SK-N-SH (cell line): ENCODE measurements at regions not wholly inside any gene's neighbourhood (a gene's known extent, or its start where the extent isn't known, plus 50 kb on each side); places are given as distances from the start of the nearest gene placed in this dataset.

Source experiments
- CTCF ChIA-PET: fragments of 300-600, 350-600 bp; formaldehyde crosslinking; extraction: SDS; loops from one replicate; lab custom pipeline; 2021; lab: Yijun Ruan, JAX
- POLR2A ChIA-PET: fragments of 350-600 bp; sonication (Branson Sonifier 250); formaldehyde crosslinking; extraction: SDS; loops from one replicate; lab custom pipeline; 2020; ENCODE audit warnings: antibody characterized with exemption, inconsistent platforms; lab: Yijun Ruan, JAX
- DNase-seq: peaks from one replicate; pipeline ENCODE4 v3.0.0; 2012
- H2AFZ ChIP-seq: fragments of 200-600 bp; sonication (generic); 2 replicates; pipeline ENCODE4 v1.8.1; 2016; ENCODE audit warnings: antibody characterized with exemption, mild to moderate bottlenecking, low read depth
- H3F3A ChIP-seq: fragments of 200-600 bp; sonication (generic); replicated peaks from 2 replicates; pipeline ENCODE3; 2016; ENCODE audit warnings: antibody characterized with exemption, mild to moderate bottlenecking; ENCODE audit not compliant: insufficient read depth
- H3K27ac ChIP-seq, 2 experiments: fragments of 200-500 bp in 1 of 2; fragments of 200-600 bp in 1 of 2; sonication (Bioruptor generic) in 1 of 2; sonication (generic), shearing (Covaris generic) in 1 of 2; 2 replicates each; pipeline versions ENCODE4 v1.5.1 to v1.6.1; 2014 to 2016; ENCODE audit warnings: low read depth in 2 of 2, inconsistent platforms in 1 of 2, low read length in 1 of 2, mild to moderate bottlenecking in 1 of 2, mixed read lengths in 1 of 2
- H3K27me3 ChIP-seq: fragments of 200-600 bp; sonication (generic), shearing (Covaris generic); 2 replicates; pipeline ENCODE4 v1.6.1; 2016; ENCODE audit warnings: mixed run types; ENCODE audit not compliant: insufficient read depth
- H3K36me3 ChIP-seq, 2 experiments: fragments of 200-500 bp in 1 of 2; fragments of 200-600 bp in 1 of 2; sonication (Bioruptor generic) in 1 of 2; sonication (generic) in 1 of 2; replicated peaks in 1 of 2; 2 replicates each; pipeline versions ENCODE3 to v1.5.1; 2014 to 2016; ENCODE audit warnings: low read length in 1 of 2, mild to moderate bottlenecking in 1 of 2; ENCODE audit not compliant: insufficient read depth in 2 of 2, control insufficient read depth in 1 of 2
- H3K4me1 ChIP-seq, 2 experiments: fragments of 200-500 bp in 1 of 2; fragments of 200-600 bp in 1 of 2; sonication (Bioruptor generic) in 1 of 2; sonication (generic), shearing (Covaris generic) in 1 of 2; 2 replicates each; pipeline versions ENCODE4 v1.5.1 to v1.6.1; 2014 to 2016; ENCODE audit warnings: low read depth in 1 of 2, low read length in 1 of 2, mixed run types in 1 of 2; ENCODE audit not compliant: insufficient read depth in 2 of 2, control insufficient read depth in 1 of 2
- H3K4me2 ChIP-seq: fragments of 200-600 bp; sonication (generic), shearing (Covaris generic); 2 replicates; pipeline ENCODE4 v1.6.1; 2017; ENCODE audit warnings: mixed run types
- H3K4me3 ChIP-seq, 2 experiments: fragments of 200-500 bp in 1 of 2; fragments of 200-600 bp in 1 of 2; sonication (Bioruptor generic) in 1 of 2; sonication (generic), shearing (Covaris generic) in 1 of 2; 2 replicates each; pipeline versions ENCODE4 v1.5.1 to v1.8.1; 2014 to 2016; ENCODE audit warnings: low read depth in 2 of 2, inconsistent platforms in 1 of 2, low read length in 1 of 2, mild to moderate bottlenecking in 1 of 2, mixed read lengths in 1 of 2, moderate library complexity in 1 of 2
- H3K79me2 ChIP-seq: fragments of 200-600 bp; sonication (generic); 2 replicates; pipeline ENCODE4 v1.8.1; 2017; ENCODE audit warnings: mild to moderate bottlenecking; ENCODE audit not compliant: insufficient read depth
- H3K9ac ChIP-seq: fragments of 200-600 bp; sonication (generic); 2 replicates; pipeline ENCODE4 v1.6.1; 2017; ENCODE audit warnings: mixed run types
- H3K9me2 ChIP-seq: fragments of 200-600 bp; sonication (generic); 2 replicates; pipeline ENCODE4 v1.6.1; 2017; ENCODE audit warnings: mixed run types
- H3K9me3 ChIP-seq: fragments of 200-600 bp; sonication (generic); 2 replicates; pipeline ENCODE4 v1.6.1; 2017; ENCODE audit warnings: mixed run types, mild to moderate bottlenecking, moderate library complexity
- H4K20me1 ChIP-seq: fragments of 200-600 bp; sonication (generic); 2 replicates; pipeline ENCODE4 v1.6.1; 2017; ENCODE audit warnings: mild to moderate bottlenecking, mixed run types; ENCODE audit not compliant: insufficient read depth
- EP300 ChIP-seq, 2 experiments: IDR thresholded peaks; 2 replicates each; pipeline versions ENCODE4 v1.4.0 to v1.6.1; 2012; ENCODE audit warnings: borderline replicate concordance in 1 of 2, low read depth in 1 of 2, low read length in 1 of 2
- EZH2phosphoT487 ChIP-seq: fragments of 200-600 bp; sonication (generic); IDR thresholded peaks from 2 replicates; pipeline ENCODE4 v1.6.1; 2017; ENCODE audit warnings: low read depth, mixed run types, mild to moderate bottlenecking, antibody characterized with exemption, moderate library complexity, borderline replicate concordance
- FOSL2 ChIP-seq: IDR thresholded peaks from 2 replicates; pipeline ENCODE4 v1.4.0; 2012; ENCODE audit warnings: low read depth, mild to moderate bottlenecking, moderate library complexity, borderline replicate concordance
- GATA2 ChIP-seq: sonication (generic); formaldehyde crosslinking; IDR thresholded peaks from 2 replicates; pipeline ENCODE4 v1.5.0; 2020; ENCODE audit warnings: mild to moderate bottlenecking, missing genetic modification reagents
- JUND ChIP-seq: IDR thresholded peaks from 2 replicates; pipeline ENCODE4 v1.4.0; 2012
- MEF2A ChIP-seq: IDR thresholded peaks from 2 replicates; pipeline ENCODE4 v1.4.0; 2012; ENCODE audit warnings: low read depth, borderline replicate concordance
- RAD21 ChIP-seq: IDR thresholded peaks from 2 replicates; pipeline ENCODE4 v1.6.1; 2012; ENCODE audit warnings: mild to moderate bottlenecking, low read length
- RFX5 ChIP-seq: IDR thresholded peaks from 2 replicates; pipeline ENCODE4 v1.6.1; 2012; ENCODE audit warnings: mild to moderate bottlenecking, improper control_type of control experiment, low read length
- SMC3 ChIP-seq: IDR thresholded peaks from 2 replicates; pipeline ENCODE4 v1.6.1; 2012; ENCODE audit warnings: low read depth, low read length, improper control_type of control experiment
- USF1 ChIP-seq: IDR thresholded peaks from 2 replicates; pipeline ENCODE4 v1.4.0; 2012; ENCODE audit warnings: low read depth, borderline replicate concordance
- WGBS: methylation state at CpG from one replicate; pipeline ENCODE4 v1.1.6; 2017; ENCODE audit warnings: low lambda C conversion rate; 5-methylcytosine and 5-hydroxymethylcytosine counted together

GRCh38 chr7:136509466-136509865 is 359.0 kb upstream of the CHRM2 start:
- Histone ChIP-seq H3K4me2 (no peak overlapping the region), H3K27me3 (no peaks in the 10 kb centered on the region), H3F3A (no peaks in the 10 kb centered on the region), H3K9me2 (no peaks in the 10 kb centered on the region), H3K4me1 (no peaks in the 10 kb centered on the region), H3K79me2 (no peaks in the 10 kb centered on the region), H4K20me1 (no peaks in the 10 kb centered on the region), H3K36me3 (no peaks in the 10 kb centered on the region), H3K9ac (no peak overlapping the region), H2AFZ (no peak overlapping the region), H3K27ac (no peak overlapping the region), H3K9me3 (peaks cover 13% of the 10 kb centered on the region; the same call in 1 of the 2 replicates), H3K4me3 (no peak overlapping the region)
- CTCF ChIA-PET: interaction anchor here (1.1 to 1.6 kb wide), 2 partner anchors 14 to 23 kb away, joined by 3 read pairs; no protein-coding TSS in a partner anchor
- POLR2A ChIA-PET: no interaction called here
- DNase-seq: no peak
- 29% methylated on average over 3 of the region's 3 CpGs for WGBS
- TF ChIP-seq MEF2A: no peak
- no peak for TF ChIP-seq USF1
- TF ChIP-seq SMC3: no peak
- TF ChIP-seq RFX5: no peak
- no peak for TF ChIP-seq GATA2 (CRISPR knock-in tag)
- no peak for TF ChIP-seq RAD21
- no peak for TF ChIP-seq EZH2phosphoT487
- TF ChIP-seq FOSL2: no peak

- DNase-seq: no peak
These were observed 366.3 kb upstream of the CHRM2 start for GRCh38 chr7:136502162-136502561.

More at GRCh38 chr7:136502162-136502561, 366.3 kb upstream of the CHRM2 start:
- Histone ChIP-seq H3F3A (no peaks in the 10 kb centered on the region), H3K4me3 (no peak overlapping the region), H3K9me3 (no peaks in the 10 kb centered on the region)
- CTCF ChIA-PET: interaction anchor here (1.1 to 1.4 kb wide), 2 partner anchors 13 to 96 kb away, joined by 3 to 4 read pairs; no protein-coding TSS in a partner anchor
- WGBS: 14% methylated on average over 1 of the region's 1 CpG
- TF ChIP-seq JUND: no peak
- no peak for TF ChIP-seq GATA2 (CRISPR knock-in tag)
- TF ChIP-seq USF1: no peak
- no peak for TF ChIP-seq EP300 (IDR thresholded peaks at IDR 0.05; ENCODE audit: borderline replicate concordance in 1 of 2, low read depth in 1 of 2, low read length in 1 of 2)
- TF ChIP-seq, all 33 proteins: peak for 0
- no peaks in the 10 kb centered on the region for H3K27me3 ChIP-seq
- H3K4me1 ChIP-seq: no peaks in the 10 kb centered on the region
- POLR2A ChIA-PET: no interaction called here
- no peaks in the 10 kb centered on the region for H4K20me1 ChIP-seq
- no peak overlapping the region for H2AFZ ChIP-seq
- H3K4me2 ChIP-seq: no peak overlapping the region
- peaks cover 4% of the 10 kb centered on the region; the same call in 1 of the 2 replicates for H3K9me2 ChIP-seq
- no peaks in the 10 kb centered on the region for H3K36me3 ChIP-seq
- H3K79me2 ChIP-seq: no peaks in the 10 kb centered on the region
- no peak overlapping the region for H3K27ac ChIP-seq
- no peak overlapping the region for H3K9ac ChIP-seq
